Lower leg skin (tissue), 4 donors: ENCODE measurements at regions not wholly inside any gene's neighbourhood (a gene's known extent, or its start where the extent isn't known, plus 50 kb on each side); places are given as distances from the start of the nearest gene placed in this dataset.

Experiments used
- DNase-seq, 2 donors: peaks; one replicate each; pipeline ENCODE4 v3.0.0-alpha.2; 2019; ENCODE audit warnings: low spot score in 2 of 2
- H3K4me3 ChIP-seq: fragments of 200-600 bp; sonication (generic); 2 replicates; pipeline ENCODE4 v1.5.1; 2017; ENCODE audit warnings: mild to moderate bottlenecking, low read depth; ENCODE audit not compliant: poor library complexity, severe bottlenecking
- POLR2A ChIP-seq, 2 donors: fragments of 450-650 bp; IDR thresholded peaks; one replicate each; pipeline ENCODE4 v1.6.1; 2016 to 2017; ENCODE audit warnings: antibody characterized with exemption in 2 of 2, mild to moderate bottlenecking in 1 of 2, moderate library complexity in 1 of 2
- WGBS, 2 donors: methylation state at CpG; one replicate each; pipeline ENCODE4 v1.1.5; 2018; 5-methylcytosine and 5-hydroxymethylcytosine counted together
- intact Hi-C: fragments of 100-400 bp; cut with DNase I; formaldehyde crosslinking; loops from one replicate; pipeline ENCODE4 v1.15.0; 2023; ENCODE audit warnings: low total_unique reads
- TF ChIP-seq, protein P1 (sequence below), 3 donors: fragments of 450-650 bp; IDR thresholded peaks; one replicate each; pipeline ENCODE4 v1.5.1; 2016; ENCODE audit warnings: antibody characterized with exemption in 3 of 3, mild to moderate bottlenecking in 3 of 3, moderate library complexity in 2 of 3

GRCh38 chr11:106353031-106353430 lies 275.6 kb downstream of the AASDHPPT start:
- no peak overlapping the region for H3K4me3 ChIP-seq
- no peak for DNase-seq
- 75 to 80% methylated on average over 2 of the region's 2 CpGs for WGBS, 2 donors
- TF ChIP-seq, protein P1, sequence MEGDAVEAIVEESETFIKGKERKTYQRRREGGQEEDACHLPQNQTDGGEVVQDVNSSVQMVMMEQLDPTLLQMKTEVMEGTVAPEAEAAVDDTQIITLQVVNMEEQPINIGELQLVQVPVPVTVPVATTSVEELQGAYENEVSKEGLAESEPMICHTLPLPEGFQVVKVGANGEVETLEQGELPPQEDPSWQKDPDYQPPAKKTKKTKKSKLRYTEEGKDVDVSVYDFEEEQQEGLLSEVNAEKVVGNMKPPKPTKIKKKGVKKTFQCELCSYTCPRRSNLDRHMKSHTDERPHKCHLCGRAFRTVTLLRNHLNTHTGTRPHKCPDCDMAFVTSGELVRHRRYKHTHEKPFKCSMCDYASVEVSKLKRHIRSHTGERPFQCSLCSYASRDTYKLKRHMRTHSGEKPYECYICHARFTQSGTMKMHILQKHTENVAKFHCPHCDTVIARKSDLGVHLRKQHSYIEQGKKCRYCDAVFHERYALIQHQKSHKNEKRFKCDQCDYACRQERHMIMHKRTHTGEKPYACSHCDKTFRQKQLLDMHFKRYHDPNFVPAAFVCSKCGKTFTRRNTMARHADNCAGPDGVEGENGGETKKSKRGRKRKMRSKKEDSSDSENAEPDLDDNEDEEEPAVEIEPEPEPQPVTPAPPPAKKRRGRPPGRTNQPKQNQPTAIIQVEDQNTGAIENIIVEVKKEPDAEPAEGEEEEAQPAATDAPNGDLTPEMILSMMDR (IDR thresholded peaks at IDR 0.05), result no peak
- TF ChIP-seq POLR2A (IDR thresholded peaks at IDR 0.05), result no peak
- intact Hi-C loops, result no loop called here

DNA sequence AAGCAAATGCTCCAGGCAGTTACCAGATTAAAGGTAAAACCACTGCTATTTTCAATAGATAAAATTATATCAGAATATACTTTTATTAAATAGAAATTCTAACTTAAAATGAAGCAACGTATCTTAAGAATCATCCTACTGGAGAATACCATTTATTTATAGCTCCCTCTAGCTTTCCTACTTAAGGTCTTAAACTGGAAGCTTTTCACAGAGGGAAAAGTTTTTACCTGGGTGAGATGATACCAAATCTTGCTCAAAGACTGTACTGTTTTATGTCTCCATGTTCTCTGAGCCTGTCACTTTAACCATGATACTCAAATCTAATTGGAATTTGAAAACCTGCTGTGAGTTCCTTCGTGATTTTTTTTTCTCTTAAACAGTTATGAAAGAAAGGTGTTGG lies 291.8 kb downstream of the AASDHPPT start:
- WGBS, 2 donors, result 34 to 43% methylated on average over 2 of the region's 2 CpGs
- intact Hi-C loops, result no loop called here
- TF ChIP-seq, protein P1 (IDR thresholded peaks at IDR 0.05), result no peak
- no peak for TF ChIP-seq POLR2A (IDR thresholded peaks at IDR 0.05)
- DNase-seq, result no peak
- H3K4me3 ChIP-seq, result no peak overlapping the region

GRCh38 chr11:106378513-106379179 lies 301.2 kb downstream of the AASDHPPT start:
- 69 to 71% methylated on average over 3 of the region's 3 CpGs for WGBS, 2 donors
- no peak overlapping the region for H3K4me3 ChIP-seq
- no peak for TF ChIP-seq POLR2A (IDR thresholded peaks at IDR 0.05)
- TF ChIP-seq, protein P1 (IDR thresholded peaks at IDR 0.05), result no peak
- intact Hi-C loops, result no loop called here
- no peak for DNase-seq

GRCh38 chr11:106379265-106379664 lies 301.8 kb downstream of the AASDHPPT start:
- intact Hi-C loops, result no loop called here
- no peak overlapping the region for H3K4me3 ChIP-seq
- DNase-seq, result no peak
- TF ChIP-seq POLR2A (IDR thresholded peaks at IDR 0.05), result no peak
- TF ChIP-seq, protein P1 (IDR thresholded peaks at IDR 0.05), result no peak
- 63 to 65% methylated on average over 2 of the region's 2 CpGs for WGBS, 2 donors

DNA sequence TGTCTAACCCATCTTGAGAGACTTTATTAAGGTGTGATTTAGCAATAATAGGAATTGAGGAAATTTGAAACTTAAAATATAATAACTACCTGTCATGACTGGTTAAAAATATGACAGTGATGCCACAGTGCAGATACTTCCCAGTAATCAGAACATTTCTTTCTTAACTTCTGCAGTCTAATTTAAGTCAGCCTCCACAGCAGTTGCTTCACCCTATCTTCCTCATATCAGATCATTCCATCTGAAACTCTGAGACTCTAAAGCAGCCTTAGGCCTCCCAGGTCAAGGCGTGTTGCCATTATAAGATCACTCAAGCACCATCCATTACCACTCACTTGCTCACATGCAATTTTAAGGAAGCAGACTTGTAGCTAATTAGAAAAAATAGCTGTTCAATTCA lies 302.2 kb downstream of the AASDHPPT start:
- no peak overlapping the region for H3K4me3 ChIP-seq
- no peak for DNase-seq
- TF ChIP-seq, protein P1 (IDR thresholded peaks at IDR 0.05), result no peak
- no peak for TF ChIP-seq POLR2A (IDR thresholded peaks at IDR 0.05)
- intact Hi-C loops, result no loop called here
- WGBS, 2 donors, result 42 to 46% methylated on average over 1 of the region's 1 CpG

DNA sequence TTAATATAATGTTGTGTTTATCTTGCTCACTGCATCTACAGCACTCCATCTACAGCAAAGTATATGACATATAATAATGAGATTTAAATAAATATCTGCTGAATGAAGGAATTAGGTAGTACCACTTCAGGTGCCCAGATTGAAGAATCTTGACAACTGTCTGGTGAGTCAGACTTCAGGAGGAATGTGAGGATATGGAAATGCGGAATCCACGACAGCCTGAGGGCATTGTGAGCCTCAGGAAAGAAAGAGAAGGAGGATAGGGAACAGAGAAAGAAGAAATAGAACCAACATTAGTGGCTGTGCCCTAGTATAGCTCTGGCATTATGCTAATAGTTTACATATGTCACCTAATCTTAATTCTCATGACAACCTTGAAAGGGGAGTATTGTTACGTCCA lies 304.4 kb downstream of the AASDHPPT start:
- TF ChIP-seq, protein P1 (IDR thresholded peaks at IDR 0.05), result no peak
- TF ChIP-seq POLR2A (IDR thresholded peaks at IDR 0.05), result no peak
- H3K4me3 ChIP-seq, result no peak overlapping the region
- WGBS, 2 donors, result 67 to 74% methylated on average over 3 of the region's 3 CpGs
- intact Hi-C loops, result no loop called here
- DNase-seq, result no peak
